GM12878 (cell line): ENCODE measurements at regions not wholly inside any gene's neighbourhood (a gene's known extent, or its start where the extent isn't known, plus 50 kb on each side); places are given as distances from the start of the nearest gene placed in this dataset.

Experiments used
- ATAC-seq: fragments of 200-7000 bp; cut with Tn5 transposase; 3 replicates; pipeline ENCODE4 v1.9.1; 2020; ENCODE audit warnings: mild to moderate bottlenecking, moderate library complexity
- BruUV-seq: library from RNA; stranded (reverse); fragments of 400-500 nt; replicated peaks from 2 replicates; lab custom pipeline; 2021; lab: Mats Ljungman, UMichigan
- CTCF ChIA-PET: fragments of 300-600 bp; sonication (Branson Sonifier 250); formaldehyde crosslinking; extraction: SDS; loops from one replicate; lab custom pipeline; 2021; ENCODE audit warnings: inconsistent platforms; lab: Yijun Ruan, JAX
- POLR2A ChIA-PET: fragments of 350-600 bp; formaldehyde crosslinking; extraction: SDS; loops from one replicate; lab custom pipeline; 2021; ENCODE audit warnings: inconsistent platforms; lab: Charles Lee
- RAD21 ChIA-PET: fragments of 300-600 bp; sonication (Branson Sonifier 250); formaldehyde crosslinking; loops from one replicate; lab custom pipeline; 2023; ENCODE audit warnings: antibody characterized with exemption; ENCODE audit not compliant: unreplicated experiment; lab: Charles Lee
- SMC1A ChIA-PET: fragments of 300-600 bp; sonication (Branson Sonifier 250); formaldehyde crosslinking; loops from one replicate; lab custom pipeline; 2023; ENCODE audit not compliant: unreplicated experiment, uncharacterized antibody; lab: Charles Lee
- DNase-seq: peaks from one replicate; pipeline ENCODE4 v3.0.0-alpha.2; 2011; ENCODE audit warnings: low read depth, low spot score
- FAIRE-seq: peaks from 3 replicates; lab custom pipeline; 2011; peaks lifted over from hg19 to GRCh38; lab: Jason Lieb, UNC
- H2AFZ ChIP-seq: 2 replicates; pipeline ENCODE4 v1.6.0; 2011; ENCODE audit warnings: low read depth, low read length, control low read depth; ENCODE audit not compliant: control insufficient read depth
- H3K27ac ChIP-seq: 2 replicates; pipeline ENCODE4 v1.5.1; 2011; ENCODE audit warnings: control low read depth; ENCODE audit not compliant: control insufficient read depth, insufficient read depth
- H3K27me3 ChIP-seq, 2 experiments: replicated peaks in 1 of 2; 2 replicates each; pipeline versions ENCODE4 v1.6.0 to v1.6.1; 2011; ENCODE audit warnings: low read length in 1 of 2; ENCODE audit not compliant: control insufficient read depth in 2 of 2, insufficient read depth in 2 of 2
- H3K36me3 ChIP-seq, 2 experiments: 2 replicates each; pipeline ENCODE4 v1.5.1; 2011; ENCODE audit warnings: low read length in 1 of 2; ENCODE audit not compliant: control insufficient read depth in 2 of 2, insufficient read depth in 2 of 2
- H3K4me1 ChIP-seq: 2 replicates; pipeline ENCODE4 v1.6.1; 2011; ENCODE audit warnings: mild to moderate bottlenecking, low read length, moderate library complexity, mixed read lengths; ENCODE audit not compliant: control insufficient read depth, insufficient read depth
- H3K4me2 ChIP-seq: 2 replicates; pipeline ENCODE4 v1.6.0; 2011; ENCODE audit warnings: control low read depth; ENCODE audit not compliant: control insufficient read depth, insufficient read depth
- H3K4me3 ChIP-seq: fragments of 200-600 bp; sonication (generic); 2 replicates; pipeline ENCODE4 v1.5.1; 2016
- H3K79me2 ChIP-seq: 2 replicates; pipeline ENCODE4 v1.6.0; 2011; ENCODE audit warnings: low read length; ENCODE audit not compliant: control insufficient read depth, insufficient read depth
- H3K9ac ChIP-seq: 2 replicates; pipeline ENCODE4 v1.8.0; 2011; ENCODE audit warnings: low read length, control low read depth, mixed read lengths; ENCODE audit not compliant: control insufficient read depth, insufficient read depth
- H3K9me3 ChIP-seq: replicated peaks from 3 replicates; pipeline ENCODE4 v1.5.1; 2011; ENCODE audit warnings: mild to moderate bottlenecking, low read length; ENCODE audit not compliant: control insufficient read depth, insufficient read depth
- H4K20me1 ChIP-seq: 2 replicates; pipeline ENCODE4 v1.6.0; 2011; ENCODE audit not compliant: control insufficient read depth, insufficient read depth
- ASH2L ChIP-seq: fragments of 300-600, 200-600 bp; sonication (generic); IDR thresholded peaks from 2 replicates; pipeline ENCODE4 v1.6.1; 2017; ENCODE audit warnings: low read depth, mild to moderate bottlenecking, borderline replicate concordance
- BACH1 ChIP-seq: fragments of 450-650 bp; IDR thresholded peaks from 2 replicates; pipeline ENCODE4 v1.6.1; 2017; ENCODE audit warnings: mild to moderate bottlenecking, borderline replicate concordance
- CEBPB ChIP-seq, 2 experiments: fragments of 150-350 bp in 1 of 2; IDR thresholded peaks; 2 replicates each; pipeline ENCODE4 v1.6.1; 2012 to 2014; ENCODE audit warnings: low read depth in 2 of 2, low read length in 2 of 2, borderline replicate concordance in 1 of 2, inconsistent platforms in 1 of 2
- MXI1 ChIP-seq: fragments of 150-350 bp; IDR thresholded peaks from 2 replicates; pipeline ENCODE4 v1.6.1; 2011; ENCODE audit warnings: low read depth, mild to moderate bottlenecking, inconsistent platforms, low read length, improper control_type of control experiment
- NFIC ChIP-seq: IDR thresholded peaks from 2 replicates; pipeline ENCODE4 v1.6.1; 2012; ENCODE audit warnings: low read depth, mild to moderate bottlenecking, inconsistent platforms, low read length, moderate library complexity
- ZBTB33 ChIP-seq: fragments of 450-650 bp; IDR thresholded peaks from 2 replicates; pipeline ENCODE4 v1.6.1; 2017; ENCODE audit warnings: mild to moderate bottlenecking
- WGBS: methylation state at CpG from one replicate; pipeline ENCODE4 v1.1.6; 2016; ENCODE audit warnings: low lambda C conversion rate; ENCODE audit not compliant: insufficient replicate concordance, insufficient coverage; ENCODE audit errors: missing lambda C conversion rate; 5-methylcytosine and 5-hydroxymethylcytosine counted together
- in situ Hi-C: fragments of 300-500 bp; cut with MboI; formaldehyde crosslinking; loops from 9 replicates; pipeline ENCODE4 v1.14.3; 2018; ENCODE audit warnings: mixed read lengths
- intact Hi-C: fragments of 100-400 bp; cut with micrococcal nuclease; formaldehyde crosslinking; loops from one replicate; pipeline ENCODE4 v1.14.2; 2022; ENCODE audit not compliant: unreplicated experiment

- Histone ChIP-seq H4K20me1 (no peaks in the 10 kb centered on the region; the same call in 1 of the 2 replicates), H2AFZ (no peak overlapping the region), H3K4me2 (no peak overlapping the region), H3K36me3 (no peaks in the 10 kb centered on the region), H3K79me2 (no peaks in the 10 kb centered on the region), H3K4me3 (no peak overlapping the region), H3K9me3 (no peaks in the 10 kb centered on the region), H3K27me3 (peaks cover 0 to 3% of the 10 kb centered on the region in 2 experiments; a peak in 2 of 4 replicates), H3K27ac (no peak overlapping the region), H3K9ac (no peak overlapping the region), H3K4me1 (no peaks in the 10 kb centered on the region)
- FAIRE-seq (no peak), ATAC-seq (no peak), DNase-seq (no peak)
- no TSS peak for BruUV-seq
- ChIA-PET CTCF (no interaction called here), POLR2A (no interaction called here), RAD21 (no interaction called here), SMC1A (no interaction called here)
- in situ Hi-C loops (no loop called here), intact Hi-C loops (no loop called here)
- no peak for TF ChIP-seq MXI1
- no peak for TF ChIP-seq CEBPB (IDR thresholded peaks at IDR 0.05; ENCODE audit: borderline replicate concordance in 1 of 2, low read depth in 2 of 2, low read length in 2 of 2)
- no peak for TF ChIP-seq ASH2L
- no peak for TF ChIP-seq NFIC
- TF ChIP-seq ZBTB33 = no peak
- TF ChIP-seq BACH1 = no peak
- WGBS = 40% methylated on average over 10 of the region's 11 CpGs
Measured at GRCh38 chr16:85387171-85387507, 226.0 kb upstream of the GSE1 start.
